HT-29 (cell line): ENCODE measurements at regions not wholly inside any gene's neighbourhood (a gene's known extent, or its start where the extent isn't known, plus 50 kb on each side); places are given as distances from the start of the nearest gene placed in this dataset.
A peak's percentile ranks its signal among the peaks of the same experiment; 100 is the strongest.
"Not testable (repeated sequence)": the region's sequence is repeated elsewhere in the genome, so short reads cannot be mapped to it uniquely, and the experiment has no call there.

Experiments used
- DNase-seq: peaks from one replicate; pipeline ENCODE4 v3.0.0-alpha.2; 2015; ENCODE audit warnings: low spot score

- no peak for DNase-seq
Measured at GRCh38 chr4:64216741-64217140, 192.5 kb downstream of the TECRL start.

- DNase-seq = no peak
Measured at GRCh38 chr4:64205376-64205775, 203.9 kb downstream of the TECRL start.

GRCh38 chr4:64200001-64200555, 209.2 kb downstream of the TECRL start:
- DNase-seq = no peak

- DNase-seq = no peak
Measured at GRCh38 chr4:64195582-64195981, 213.7 kb downstream of the TECRL start.

- DNase-seq = no peak
Measured at GRCh38 chr4:64192731-64193412, 216.4 kb downstream of the TECRL start.

- no peak for DNase-seq
Measured at GRCh38 chr4:64174247-64174882, 234.9 kb downstream of the TECRL start.

GRCh38 chr4:64166365-64166764, 242.9 kb downstream of the TECRL start:
- DNase-seq = no peak

- DNase-seq = peak; percentile 83
Measured at GRCh38 chr4:64158648-64159326, 250.5 kb downstream of the TECRL start.

- DNase-seq = no peak
Measured at GRCh38 chr4:64157397-64157796, 251.9 kb downstream of the TECRL start.

GRCh38 chr4:64156253-64156652, 253.0 kb downstream of the TECRL start:
- no peak for DNase-seq

GRCh38 chr4:64146030-64146429, 263.2 kb downstream of the TECRL start:
- peak; percentile 72 for DNase-seq

- peak; percentile 90 for DNase-seq
Measured at GRCh38 chr4:64144994-64145393, 264.3 kb downstream of the TECRL start.

GRCh38 chr4:64130907-64131306, 278.3 kb downstream of the TECRL start:
- no peak for DNase-seq

- no peak for DNase-seq
Measured at GRCh38 chr4:64125354-64125753, 283.9 kb downstream of the TECRL start.

- DNase-seq = no peak
Measured at GRCh38 chr4:64121803-64122202, 287.4 kb downstream of the TECRL start.

GRCh38 chr4:64105903-64106302, 303.3 kb downstream of the TECRL start:
- DNase-seq = no peak

GRCh38 chr4:64095398-64095797, 313.9 kb downstream of the TECRL start:
- no peak for DNase-seq

- peak; percentile 59 for DNase-seq
Measured at GRCh38 chr4:64079316-64079715, 329.9 kb downstream of the TECRL start.

GRCh38 chr4:64068096-64068495, 341.2 kb downstream of the TECRL start:
- DNase-seq = no peak

- DNase-seq = no peak
Measured at GRCh38 chr4:64062991-64063390, 346.3 kb downstream of the TECRL start.

GRCh38 chr4:64037033-64037432, 372.2 kb downstream of the TECRL start:
- not testable (repeated sequence) for DNase-seq

GRCh38 chr4:64022560-64022959, 386.7 kb downstream of the TECRL start:
- no peak for DNase-seq

- DNase-seq = no peak
Measured at GRCh38 chr4:64016893-64017292, 392.4 kb downstream of the TECRL start.
